Body of pancreas (tissue), 4 donors: ENCODE measurements at regions not wholly inside any gene's neighbourhood (a gene's known extent, or its start where the extent isn't known, plus 50 kb on each side); places are given as distances from the start of the nearest gene placed in this dataset.

Experiments used
- ATAC-seq: fragments of 150-250 bp; one replicate; pipeline ENCODE4 v1.9.1; 2016
- DNase-seq, 4 donors: peaks; one replicate each; pipeline ENCODE4 v3.0.0-alpha.2; 2019
- H3K27ac ChIP-seq, 4 donors: fragments of 200-600 bp; sonication (generic); 1 replicate in 3 of 4; 2 replicates in 1 of 4; pipeline versions ENCODE4 v1.5.1 to v1.6.1; 2016 to 2019; ENCODE audit warnings: mild to moderate bottlenecking in 1 of 4, mixed read lengths in 1 of 4, moderate library complexity in 1 of 4
- H3K27me3 ChIP-seq, 2 donors: fragments of 200-600 bp; sonication (generic); one replicate each; pipeline ENCODE4 v1.6.0; 2016; ENCODE audit warnings: mild to moderate bottlenecking in 1 of 2
- H3K36me3 ChIP-seq, 2 donors: fragments of 200-600 bp; sonication (generic); replicated peaks in 1 of 2; 2 replicates each; pipeline ENCODE4 v1.5.1; 2016; ENCODE audit warnings: low read depth in 2 of 2; ENCODE audit not compliant: insufficient read depth in 1 of 2
- H3K4me1 ChIP-seq: fragments of 200-600 bp; sonication (generic); one replicate; pipeline ENCODE4 v1.6.0; 2016
- H3K4me3 ChIP-seq, 2 donors: fragments of 200-600 bp; sonication (generic); 1 replicate in 1 of 2; 2 replicates in 1 of 2; pipeline ENCODE4 v1.5.1; 2016 to 2019
- H3K9me3 ChIP-seq, 3 donors: fragments of 200-600 bp; sonication (generic); 1 replicate in 2 of 3; 2 replicates in 1 of 3; pipeline ENCODE4 v1.5.1; 2016
- CTCF ChIP-seq, 7 experiments: fragments of 450-650 bp in 4 of 7; fragments of 200-600 bp in 3 of 7; sonication (generic) in 3 of 7; IDR thresholded peaks; one replicate each; pipeline ENCODE4 v1.5.1; 2016 to 2019; ENCODE audit warnings: antibody characterized with exemption in 7 of 7
- POLR2A ChIP-seq, 3 donors: fragments of 450-650 bp; IDR thresholded peaks; one replicate each; pipeline ENCODE4 v1.6.1; 2016; ENCODE audit warnings: antibody characterized with exemption in 3 of 3, mild to moderate bottlenecking in 2 of 3
- WGBS, 2 donors: methylation state at CpG; one replicate each; pipeline ENCODE4 v1.1.5; 2017; 5-methylcytosine and 5-hydroxymethylcytosine counted together
- intact Hi-C: fragments of 100-400 bp; cut with DNase I; formaldehyde crosslinking; loops from one replicate; pipeline ENCODE4 v1.15.1; 2023

GRCh38 chr1:101112051-101112780 is 86.6 kb upstream of the DPH5 start:
- TF ChIP-seq CTCF (IDR thresholded peaks at IDR 0.05) (no peak), POLR2A (IDR thresholded peaks at IDR 0.05) (no peak)
- Histone ChIP-seq H3K27me3 (no peaks in the 10 kb centered on the region), H3K36me3 (no peaks in the 10 kb centered on the region), H3K9me3 (no peaks in the 10 kb centered on the region), H3K4me1 (no peaks in the 10 kb centered on the region), H3K27ac (peak overlapping the region in 1 of 4 donors; percentile 4), H3K4me3 (no peak overlapping the region)
- DNase-seq (peak in 2 of 4 donors; percentile 8 to 57), ATAC-seq (no peak)
- 43 to 62% methylated on average over 6 of the region's 6 CpGs for WGBS, 2 donors
- intact Hi-C loops, result no loop called here

GRCh38 chr1:101111461-101111860 is 85.9 kb upstream of the DPH5 start:
- TF ChIP-seq POLR2A (IDR thresholded peaks at IDR 0.05), result no peak
- no peak for TF ChIP-seq CTCF (IDR thresholded peaks at IDR 0.05)
- ATAC-seq (no peak), DNase-seq (no peak)
- Histone ChIP-seq H3K4me1 (no peaks in the 10 kb centered on the region), H3K27ac (peak overlapping the region in 1 of 4 donors; percentile 4), H3K4me3 (no peak overlapping the region), H3K36me3 (no peaks in the 10 kb centered on the region), H3K27me3 (no peaks in the 10 kb centered on the region), H3K9me3 (no peaks in the 10 kb centered on the region)
- 48 to 57% methylated on average over 1 of the region's 1 CpG for WGBS, 2 donors
- intact Hi-C loops, result no loop called here

GRCh38 chr1:101109791-101110190 is 84.2 kb upstream of the DPH5 start:
- no peak for ATAC-seq
- DNase-seq, result no peak
- Histone ChIP-seq H3K27ac (no peak overlapping the region), H3K4me1 (no peaks in the 10 kb centered on the region), H3K36me3 (no peaks in the 10 kb centered on the region), H3K27me3 (no peaks in the 10 kb centered on the region), H3K4me3 (no peak overlapping the region), H3K9me3 (no peaks in the 10 kb centered on the region)
- TF ChIP-seq CTCF (IDR thresholded peaks at IDR 0.05) (no peak), POLR2A (IDR thresholded peaks at IDR 0.05) (no peak)
- 81 to 95% methylated on average over 1 of the region's 1 CpG for WGBS, 2 donors
- intact Hi-C loops, result no loop called here

GRCh38 chr1:101108111-101108500 is 82.5 kb upstream of the DPH5 start:
- Histone ChIP-seq H3K27ac (no peak overlapping the region), H3K4me1 (no peaks in the 10 kb centered on the region), H3K9me3 (no peaks in the 10 kb centered on the region), H3K36me3 (no peaks in the 10 kb centered on the region), H3K4me3 (no peak overlapping the region), H3K27me3 (no peaks in the 10 kb centered on the region)
- ATAC-seq (peak; percentile 63), DNase-seq (no peak)
- TF ChIP-seq POLR2A (IDR thresholded peaks at IDR 0.05) (no peak), CTCF (IDR thresholded peaks at IDR 0.05) (no peak)
- 45 to 50% methylated on average over 3 of the region's 3 CpGs for WGBS, 2 donors
- intact Hi-C loops, result no loop called here

GRCh38 chr1:101107496-101108110 is 82.0 kb upstream of the DPH5 start:
- no peaks in the 10 kb centered on the region for H3K36me3 ChIP-seq
- no peak overlapping the region for H3K4me3 ChIP-seq
- TF ChIP-seq POLR2A (IDR thresholded peaks at IDR 0.05) (no peak), CTCF (IDR thresholded peaks at IDR 0.05) (no peak)
- H3K27ac ChIP-seq, result no peak overlapping the region
- ATAC-seq, result peak; percentile 27
- no peaks in the 10 kb centered on the region for H3K4me1 ChIP-seq
- DNase-seq, result no peak
- 59 to 67% methylated on average over 2 of the region's 2 CpGs for WGBS, 2 donors
- H3K9me3 ChIP-seq, result no peaks in the 10 kb centered on the region
- H3K27me3 ChIP-seq, result no peaks in the 10 kb centered on the region
- intact Hi-C loops, result no loop called here
